NCI-H1694 (cell line): ENCODE measurements at regions not wholly inside any gene's neighbourhood (a gene's known extent, or its start where the extent isn't known, plus 50 kb on each side); places are given as distances from the start of the nearest gene placed in this dataset.

Experiments
- DNase-seq: peaks from one replicate; lab custom pipeline; 2025; lab: John Stamatoyannopoulos, UW

- no peak for DNase-seq
Measured at GRCh38 chr7:135828604-135829003, 80.0 kb upstream of the FAM180A start.

- DNase-seq = no peak
Measured at GRCh38 chr7:135827391-135827790, 78.8 kb upstream of the FAM180A start.

- DNase-seq = no peak
Measured at GRCh38 chr7:135825406-135825805, 76.8 kb upstream of the FAM180A start.

- no peak for DNase-seq
Measured at GRCh38 chr7:135822376-135822775, 73.8 kb upstream of the FAM180A start.

GRCh38 chr7:135817583-135817982 lies 69.0 kb upstream of the FAM180A start:
- DNase-seq = no peak

GRCh38 chr7:135815033-135815432 lies 66.4 kb upstream of the FAM180A start:
- DNase-seq = no peak

GRCh38 chr7:135812148-135812547 lies 63.5 kb upstream of the FAM180A start:
- no peak for DNase-seq

- DNase-seq = no peak
Measured at GRCh38 chr7:135811506-135811905, 62.9 kb upstream of the FAM180A start.

GRCh38 chr7:135808206-135808605 lies 59.6 kb upstream of the FAM180A start:
- DNase-seq = no peak

GRCh38 chr7:135803143-135803542 lies 54.5 kb upstream of the FAM180A start:
- DNase-seq = no peak

- DNase-seq = no peak
Measured at GRCh38 chr7:135802697-135803096, 54.1 kb upstream of the FAM180A start.

GRCh38 chr7:135801877-135802276 lies 53.3 kb upstream of the FAM180A start:
- DNase-seq = no peak

GRCh38 chr7:135801045-135801693 lies 52.6 kb upstream of the FAM180A start:
- DNase-seq = peak; percentile 80

GRCh38 chr7:135800560-135800959 lies 51.9 kb upstream of the FAM180A start:
- DNase-seq = no peak

- no peak for DNase-seq
Measured at GRCh38 chr7:135799881-135800280, 51.3 kb upstream of the FAM180A start.
